NCI-H1048 (cell line): ENCODE measurements at regions not wholly inside any gene's neighbourhood (a gene's known extent, or its start where the extent isn't known, plus 50 kb on each side); places are given as distances from the start of the nearest gene placed in this dataset.

ENCODE experiments used
- DNase-seq: peaks from one replicate; lab custom pipeline; 2025; lab: John Stamatoyannopoulos, UW

GRCh38 chr3:72232331-72232730 is 447.4 kb upstream of the PROK2 start:
- no peak for DNase-seq

DNA sequence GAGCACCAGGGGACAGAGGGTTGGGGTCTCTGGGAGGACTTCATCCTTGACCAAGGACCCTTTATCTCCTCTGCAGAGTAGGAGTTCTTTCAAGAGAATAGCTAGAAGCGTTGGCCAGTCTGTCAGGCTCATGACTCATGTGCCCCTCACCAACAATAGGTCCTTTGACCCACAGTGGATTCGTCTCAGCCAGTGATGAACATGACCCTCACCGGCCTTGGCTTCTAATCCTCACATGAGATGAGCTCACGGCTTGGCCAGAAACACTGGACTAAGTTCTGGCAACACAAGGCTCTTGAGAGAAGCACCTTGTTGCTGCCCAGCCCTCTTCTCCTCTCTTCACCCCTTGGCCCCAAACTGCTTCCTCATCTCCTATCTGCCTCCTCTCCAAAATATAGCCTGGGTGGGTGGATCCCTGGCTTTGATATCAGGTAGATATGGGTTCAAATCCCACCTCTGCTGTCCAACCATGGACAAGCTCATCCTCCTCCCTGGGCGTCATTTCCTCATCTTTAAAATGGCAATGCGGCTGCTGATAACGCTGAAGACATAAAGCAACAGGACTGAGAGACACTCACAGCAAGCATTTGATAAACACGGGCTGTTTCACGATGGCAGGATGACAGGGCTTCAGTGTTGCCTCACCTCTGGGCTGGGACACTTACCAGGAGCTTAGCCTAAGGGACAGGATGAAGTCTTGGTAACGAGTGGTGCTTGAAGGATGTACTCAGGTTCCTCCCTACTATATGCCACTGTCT is 446.7 kb upstream of the PROK2 start:
- no peak for DNase-seq

GRCh38 chr3:72230774-72231379 is 445.9 kb upstream of the PROK2 start:
- no peak for DNase-seq

GRCh38 chr3:72229952-72230351 is 445.0 kb upstream of the PROK2 start:
- DNase-seq = no peak

GRCh38 chr3:72227486-72228070 is 442.6 kb upstream of the PROK2 start:
- no peak for DNase-seq

- no peak for DNase-seq
Measured at GRCh38 chr3:72224804-72225509, 440.0 kb upstream of the PROK2 start.

DNA sequence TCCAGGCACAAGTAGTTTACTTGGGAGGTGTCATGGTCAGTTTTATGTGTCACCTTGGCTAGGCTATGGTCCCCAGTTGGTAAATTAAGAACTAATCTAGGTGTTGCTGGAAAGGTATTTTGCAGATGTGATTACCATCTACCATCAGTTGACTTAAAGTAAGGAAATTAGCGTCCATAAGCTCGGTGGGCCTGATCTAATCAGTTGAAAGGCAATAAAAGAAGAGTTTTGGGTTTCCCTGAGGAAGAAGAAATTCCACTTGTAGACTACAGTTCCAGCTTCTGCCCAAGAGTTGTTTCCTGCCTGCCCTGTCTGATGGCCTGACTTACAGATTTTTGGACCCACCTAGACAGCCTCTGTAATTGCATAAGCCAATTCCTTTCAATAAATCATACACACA is 438.7 kb upstream of the PROK2 start:
- no peak for DNase-seq

DNA sequence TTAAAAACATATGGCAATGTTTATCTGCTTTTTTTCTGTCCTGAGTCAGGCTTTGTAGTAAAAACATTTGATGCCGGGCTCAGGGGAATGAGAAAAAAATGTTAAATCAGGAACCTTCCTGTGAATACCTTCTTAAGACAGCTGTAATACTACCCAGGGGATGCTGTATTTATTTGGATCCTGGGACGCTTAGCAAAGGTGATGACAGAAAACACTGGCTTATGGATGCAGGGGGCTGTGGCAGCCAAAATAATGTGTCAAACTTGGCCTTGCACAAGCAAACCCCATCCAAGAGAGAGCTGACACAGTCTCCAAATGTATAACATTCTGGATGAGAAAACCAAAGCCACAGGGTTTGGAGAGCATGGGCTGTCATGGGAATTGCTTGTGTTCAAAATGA is 438.2 kb upstream of the PROK2 start:
- no peak for DNase-seq

DNA sequence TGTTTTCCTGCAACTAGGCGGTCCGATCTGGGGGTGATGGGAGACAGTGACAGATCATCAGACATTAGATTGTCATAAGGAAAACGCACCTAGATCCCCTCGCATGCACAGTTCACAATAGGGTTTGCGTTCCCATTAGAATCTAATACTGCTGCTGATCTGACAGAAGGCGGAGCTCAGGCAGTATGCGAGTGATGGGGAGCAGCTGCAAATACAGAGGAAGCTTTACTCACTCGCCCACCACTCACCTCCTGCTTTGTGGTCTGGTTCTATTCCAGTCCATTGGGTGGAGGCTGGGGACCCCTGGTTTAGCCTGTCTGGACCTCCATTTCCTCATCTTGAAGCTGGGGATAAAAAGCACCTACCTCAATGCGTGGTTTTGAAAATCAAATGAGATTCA is 437.5 kb upstream of the PROK2 start:
- no peak for DNase-seq

DNA sequence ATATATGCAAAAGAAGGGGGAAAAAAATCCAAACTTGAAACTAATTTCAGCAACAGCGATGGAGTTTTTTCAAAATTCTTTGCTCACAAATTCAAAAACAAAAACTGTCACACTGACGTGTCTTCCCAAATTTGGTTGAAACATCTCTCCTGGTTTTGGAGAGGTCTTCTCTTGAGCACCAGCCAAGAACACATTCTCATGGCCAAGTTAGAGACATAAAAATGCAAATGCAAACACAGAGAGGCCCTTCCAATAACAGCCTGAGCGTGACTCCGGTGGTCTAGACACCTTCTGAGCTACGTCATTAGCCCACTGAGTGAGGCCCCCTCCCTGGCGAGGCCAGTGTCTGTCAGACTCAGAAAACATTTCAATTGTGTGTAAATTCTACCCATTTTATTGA is 436.0 kb upstream of the PROK2 start:
- no peak for DNase-seq

DNA sequence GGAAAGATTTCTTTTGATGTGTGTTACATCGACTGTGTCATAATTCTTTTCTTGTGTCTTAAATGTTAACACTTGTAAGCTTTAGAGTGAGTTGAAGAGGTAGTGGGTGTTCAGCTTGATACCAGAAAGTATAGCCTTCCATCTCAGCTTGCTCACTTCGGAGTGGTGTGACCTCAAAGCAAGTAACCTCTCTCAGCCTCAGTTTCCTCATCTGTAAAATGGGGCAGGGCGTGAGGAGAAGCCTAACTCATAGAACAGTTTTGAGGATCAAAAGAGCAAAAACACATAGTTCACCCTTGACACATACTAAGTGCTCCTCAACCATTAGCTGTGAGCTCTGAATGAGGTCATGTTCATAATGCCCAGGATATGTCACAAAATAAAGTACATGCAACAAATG is 434.8 kb upstream of the PROK2 start:
- DNase-seq = no peak

GRCh38 chr3:72217570-72217969 is 432.6 kb upstream of the PROK2 start:
- no peak for DNase-seq

DNA sequence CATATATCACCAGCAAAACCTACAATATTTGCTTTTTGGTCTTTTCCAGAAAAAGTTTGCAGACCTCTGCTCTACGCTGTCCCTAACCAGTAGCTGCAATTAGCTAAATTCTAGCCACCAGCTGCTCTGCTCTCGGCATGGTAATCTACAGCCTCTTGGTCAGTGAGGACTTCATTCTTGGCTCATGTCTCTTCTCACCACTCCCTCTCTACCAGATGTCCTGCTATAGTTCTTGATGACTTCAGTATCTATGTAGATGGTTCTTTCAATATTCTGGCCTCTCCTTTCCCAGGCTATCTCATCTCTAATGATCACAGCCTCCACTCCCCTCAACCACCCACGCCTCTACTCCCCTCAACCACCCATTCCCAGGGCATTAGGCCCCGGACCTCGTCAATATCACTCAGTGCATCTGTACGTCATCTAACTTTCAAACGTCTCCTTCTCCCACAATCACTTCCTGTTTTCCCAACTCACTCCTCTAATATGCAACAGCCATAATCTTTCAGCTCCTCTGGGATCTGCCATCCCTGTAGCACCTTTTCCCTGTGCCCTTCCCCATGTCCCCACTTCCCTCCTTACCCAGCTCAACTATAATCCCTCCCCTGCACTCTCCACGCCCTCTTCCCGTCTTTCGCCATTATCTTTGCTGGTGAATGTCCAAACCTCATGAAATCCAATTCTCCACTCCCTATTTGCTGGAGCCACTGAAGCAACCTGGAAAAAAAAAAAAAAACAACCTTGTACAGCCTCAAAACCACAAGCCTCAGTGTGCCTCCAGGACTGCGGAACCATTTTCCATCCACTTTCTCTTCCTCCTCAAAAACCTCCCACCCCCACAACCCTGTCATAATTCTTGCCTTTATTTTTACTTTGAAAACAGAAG is 429.4 kb upstream of the PROK2 start:
- DNase-seq = no peak

GRCh38 chr3:72213296-72214065 is 428.5 kb upstream of the PROK2 start:
- no peak for DNase-seq

GRCh38 chr3:72212396-72212795 is 427.4 kb upstream of the PROK2 start:
- no peak for DNase-seq

DNA sequence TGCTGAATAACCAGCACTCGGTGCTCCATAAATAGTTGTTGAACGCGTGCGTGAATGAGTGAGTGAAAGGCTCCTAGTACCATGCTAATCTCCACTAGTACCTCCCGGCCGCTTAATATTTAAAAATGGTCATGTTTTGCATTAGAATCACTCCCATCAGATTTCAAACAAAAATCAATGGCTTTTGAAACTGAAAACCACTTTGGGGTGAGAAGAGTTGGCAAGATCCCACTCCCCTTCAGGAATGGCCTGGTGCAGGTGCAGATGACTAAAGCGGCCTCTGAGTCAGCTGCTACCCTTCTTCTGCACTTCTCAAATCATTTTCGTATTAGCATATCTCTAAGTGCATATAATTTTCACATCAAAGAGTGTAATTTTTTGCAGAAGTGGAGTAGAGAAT is 425.3 kb upstream of the PROK2 start:
- no peak for DNase-seq

GRCh38 chr3:72205297-72205826 is 420.4 kb upstream of the PROK2 start:
- DNase-seq = no peak

GRCh38 chr3:72204452-72204851 is 419.5 kb upstream of the PROK2 start:
- no peak for DNase-seq

DNA sequence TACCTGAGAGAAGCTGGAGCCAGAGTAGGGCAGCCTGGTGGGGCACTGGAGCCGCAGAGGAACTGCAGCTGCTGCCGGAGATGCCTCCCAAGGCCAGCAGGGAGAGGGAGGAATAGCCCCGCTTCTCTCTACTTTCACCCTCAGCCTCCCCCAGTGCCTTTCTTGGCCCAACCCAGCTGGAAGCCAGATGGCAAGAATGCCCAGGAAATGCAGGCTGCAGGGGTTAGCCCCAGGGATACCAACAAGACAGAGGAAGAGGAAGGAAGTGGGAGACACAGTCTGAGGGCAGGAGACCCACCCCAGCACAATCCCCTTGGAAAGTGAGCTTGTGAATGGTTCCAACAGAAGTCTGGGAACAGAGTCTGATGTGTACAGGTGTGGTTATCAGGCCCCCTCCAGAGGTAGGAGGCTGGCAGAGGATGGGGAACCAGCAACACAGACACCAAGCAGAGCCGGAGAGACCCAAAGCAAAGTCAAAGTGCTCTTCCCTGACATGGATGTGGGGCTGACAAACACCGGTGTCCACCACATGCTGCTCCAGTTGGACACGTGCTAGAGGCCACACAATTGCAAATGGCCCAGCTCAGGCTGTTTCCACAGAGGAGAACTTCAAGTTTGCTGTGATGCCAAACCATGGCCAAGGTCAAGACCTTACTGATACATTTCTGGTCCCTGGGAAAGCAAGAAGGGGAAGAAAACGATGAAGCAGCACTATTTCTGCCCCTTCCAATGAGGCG is 418.8 kb upstream of the PROK2 start:
- DNase-seq = no peak

GRCh38 chr3:72203105-72203504 is 418.2 kb upstream of the PROK2 start:
- no peak for DNase-seq
